Hematopoietic multipotent progenitor cell treated with erythropoietin and hydrocortisone succinate and interleukin-3 and kit ligand, for 6 days (in vitro differentiated cells): ENCODE measurements at regions not wholly inside any gene's neighbourhood (a gene's known extent, or its start where the extent isn't known, plus 50 kb on each side); places are given as distances from the start of the nearest gene placed in this dataset.
"Not testable (repeated sequence)": the region's sequence is repeated elsewhere in the genome, so short reads cannot be mapped to it uniquely, and the experiment has no call there.

ENCODE experiments used
- DNase-seq: peaks from one replicate; pipeline ENCODE4 v3.0.0-alpha.2; 2015

- not testable (repeated sequence) for DNase-seq
Measured at GRCh38 chr4:69013933-69014332, 62.3 kb upstream of the UGT2A3 start.

- DNase-seq, result not testable (repeated sequence)
Measured at GRCh38 chr4:69017986-69018385, 66.4 kb upstream of the UGT2A3 start.

GRCh38 chr4:69019538-69020461, 68.2 kb upstream of the UGT2A3 start:
- DNase-seq, result not testable (repeated sequence)

DNA sequence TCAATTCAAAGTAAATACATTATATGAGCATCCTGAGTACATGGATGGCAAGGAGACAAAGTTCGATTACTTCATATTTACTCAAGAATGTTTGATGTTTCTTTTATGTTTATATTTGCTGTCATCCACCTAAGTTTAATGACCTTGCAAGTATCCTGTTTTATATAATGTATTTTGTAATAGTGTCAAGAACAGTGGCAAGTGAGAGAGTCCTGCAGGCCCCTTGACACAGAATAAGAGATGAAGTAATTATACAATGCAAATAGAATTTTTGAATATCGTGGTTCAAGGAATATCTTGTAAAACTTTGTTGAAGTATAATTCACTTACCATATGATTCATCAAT, 68.8 kb upstream of the UGT2A3 start:
- not testable (repeated sequence) for DNase-seq

- DNase-seq, result peak; percentile 36
Measured at GRCh38 chr4:69025191-69025998, 70.9 kb upstream of the UGT2B7 start.

GRCh38 chr4:69025999-69026387, 70.3 kb upstream of the UGT2B7 start:
- DNase-seq, result no peak

DNA sequence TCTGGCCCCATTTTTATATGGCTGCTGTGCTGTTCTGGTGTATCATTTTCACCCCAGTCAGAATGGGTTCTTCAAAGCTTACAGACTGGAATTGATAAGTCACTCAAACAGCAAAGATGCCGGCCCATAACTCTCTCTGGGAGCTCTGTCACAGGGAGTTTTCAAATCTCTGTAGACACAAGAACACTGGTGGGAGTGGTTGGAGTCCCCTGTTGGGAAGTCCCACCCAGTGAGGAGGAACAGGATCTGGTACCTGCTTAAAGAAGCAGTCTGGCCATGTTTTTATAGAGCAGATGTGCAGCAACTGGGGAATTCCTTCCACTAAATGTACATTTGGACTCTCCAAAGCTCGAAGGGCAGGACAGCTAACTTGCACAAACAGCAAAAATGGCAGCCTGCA, 69.3 kb upstream of the UGT2B7 start:
- DNase-seq, result no peak

DNA sequence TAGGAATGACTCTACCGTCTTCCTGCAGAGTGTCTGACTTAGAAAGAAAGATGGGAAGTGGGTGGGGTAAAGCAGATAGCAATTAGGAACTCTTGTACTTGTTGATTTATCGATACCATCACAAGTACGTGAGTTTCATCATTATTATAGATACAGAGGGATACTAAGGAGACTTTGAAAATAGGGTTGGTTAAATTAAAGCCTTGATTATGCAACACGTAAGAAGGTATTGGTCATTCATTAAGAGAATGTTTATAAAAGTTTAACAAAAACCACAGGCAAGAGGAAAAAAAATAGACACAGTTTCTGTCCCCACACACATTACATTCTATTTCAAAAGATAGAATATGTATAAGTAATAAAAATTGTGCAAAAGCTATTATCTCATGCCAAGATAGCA, 65.9 kb upstream of the UGT2B7 start:
- peak; percentile 11 for DNase-seq

- no peak for DNase-seq
Measured at GRCh38 chr4:69032847-69033638, 63.2 kb upstream of the UGT2B7 start.

DNA sequence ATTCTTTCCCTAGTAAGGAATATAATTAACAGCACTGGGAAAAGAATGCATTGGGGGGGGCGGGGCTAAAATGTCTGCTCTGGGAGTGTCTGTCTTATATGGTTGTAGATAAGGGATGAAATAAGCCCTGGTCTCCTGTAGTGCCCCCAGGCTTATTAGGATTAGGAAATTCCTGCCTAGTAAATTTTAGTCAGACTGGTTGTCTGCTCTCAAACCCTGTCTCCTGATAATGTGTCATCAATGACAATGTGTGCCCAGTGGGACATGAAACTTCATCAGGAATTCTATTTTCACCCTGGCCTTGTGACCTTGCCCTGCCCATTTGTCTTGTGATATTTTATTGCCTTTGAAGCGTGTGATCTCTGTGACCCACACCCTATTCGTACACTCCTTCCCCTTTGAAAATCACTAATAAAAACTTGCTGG, 61.9 kb upstream of the UGT2B7 start:
- not testable (repeated sequence) for DNase-seq

GRCh38 chr4:69038582-69038981, 57.7 kb upstream of the UGT2B7 start:
- DNase-seq, result no peak

DNA sequence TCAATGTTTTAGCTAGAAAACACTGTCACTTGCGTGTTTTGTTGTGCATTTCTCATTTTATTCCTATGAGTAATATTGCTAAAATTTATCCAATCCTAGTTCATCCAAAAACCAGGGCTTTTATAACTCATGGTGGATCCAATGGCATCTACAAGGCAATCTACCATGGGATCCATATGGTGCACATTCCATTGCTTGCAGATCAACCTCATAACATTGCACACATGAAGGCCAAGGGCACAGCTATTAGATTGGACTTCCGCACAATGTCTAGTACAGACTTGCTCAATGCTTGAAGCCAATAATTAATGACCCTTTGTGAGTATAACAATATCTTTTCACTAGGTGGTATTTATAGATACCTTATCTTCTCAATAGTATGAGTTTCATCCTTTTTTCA, 57.2 kb upstream of the UGT2B7 start:
- no peak for DNase-seq

GRCh38 chr4:69044247-69044646, 52.0 kb upstream of the UGT2B7 start:
- DNase-seq, result no peak
